ENCODE measurements at regions not wholly inside any gene's neighbourhood (a gene's known extent, or its start where the extent isn't known, plus 50 kb on each side); places are given as distances from the start of the nearest gene placed in this dataset.
"Not testable (repeated sequence)": the region's sequence is repeated elsewhere in the genome, so short reads cannot be mapped to it uniquely, and the experiment has no call there.

DNA sequence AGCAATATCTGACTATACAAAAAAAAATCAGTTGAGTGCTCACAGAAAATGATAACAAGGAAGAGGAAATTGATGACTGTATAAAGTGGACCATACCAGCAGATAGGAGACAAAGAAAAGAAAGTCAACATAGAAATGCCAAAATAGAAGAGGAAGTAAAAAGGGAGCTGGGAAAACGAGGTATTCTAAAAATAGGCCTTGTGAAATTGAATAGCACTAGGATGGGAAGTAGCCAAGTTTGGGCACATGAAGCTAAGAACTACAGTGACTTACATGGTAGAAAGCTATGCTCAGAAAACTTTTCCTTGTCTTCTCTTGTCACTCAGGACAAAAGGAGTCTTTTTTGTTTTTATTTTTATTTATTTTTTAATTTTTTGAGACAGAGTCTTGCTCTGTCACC lies 76.2 kb upstream of the APBB1IP start:
- TF ChIP-seq, protein P1, sequence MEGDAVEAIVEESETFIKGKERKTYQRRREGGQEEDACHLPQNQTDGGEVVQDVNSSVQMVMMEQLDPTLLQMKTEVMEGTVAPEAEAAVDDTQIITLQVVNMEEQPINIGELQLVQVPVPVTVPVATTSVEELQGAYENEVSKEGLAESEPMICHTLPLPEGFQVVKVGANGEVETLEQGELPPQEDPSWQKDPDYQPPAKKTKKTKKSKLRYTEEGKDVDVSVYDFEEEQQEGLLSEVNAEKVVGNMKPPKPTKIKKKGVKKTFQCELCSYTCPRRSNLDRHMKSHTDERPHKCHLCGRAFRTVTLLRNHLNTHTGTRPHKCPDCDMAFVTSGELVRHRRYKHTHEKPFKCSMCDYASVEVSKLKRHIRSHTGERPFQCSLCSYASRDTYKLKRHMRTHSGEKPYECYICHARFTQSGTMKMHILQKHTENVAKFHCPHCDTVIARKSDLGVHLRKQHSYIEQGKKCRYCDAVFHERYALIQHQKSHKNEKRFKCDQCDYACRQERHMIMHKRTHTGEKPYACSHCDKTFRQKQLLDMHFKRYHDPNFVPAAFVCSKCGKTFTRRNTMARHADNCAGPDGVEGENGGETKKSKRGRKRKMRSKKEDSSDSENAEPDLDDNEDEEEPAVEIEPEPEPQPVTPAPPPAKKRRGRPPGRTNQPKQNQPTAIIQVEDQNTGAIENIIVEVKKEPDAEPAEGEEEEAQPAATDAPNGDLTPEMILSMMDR (IDR thresholded peaks at IDR 0.05; ENCODE audit: unreplicated experiment): no peak
- Mint-ChIP-seq H3K9me3 (ENCODE audit: unreplicated experiment) (no peaks in the 10 kb centered on the region), H3K4me1 (ENCODE audit: unreplicated experiment) (no peaks in the 10 kb centered on the region), H3K27me3 (ENCODE audit: unreplicated experiment) (peaks cover 1% of the 10 kb centered on the region), H3K4me3 (ENCODE audit: unreplicated experiment) (no peak overlapping the region), H3K36me3 (ENCODE audit: low read depth, unreplicated experiment) (no peaks in the 10 kb centered on the region), H3K27ac (ENCODE audit: unreplicated experiment) (no peak overlapping the region)
- DNase-seq (ENCODE audit: low spot score): no peak

- peaks cover under 1% of the 10 kb centered on the region for H3K27me3 Mint-ChIP-seq (ENCODE audit: unreplicated experiment)
- H3K4me1 Mint-ChIP-seq (ENCODE audit: unreplicated experiment): no peaks in the 10 kb centered on the region
Measured at GRCh38 chr10:26365681-26366358, 72.3 kb upstream of the APBB1IP start.

GRCh38 chr10:26367035-26367434 lies 71.1 kb upstream of the APBB1IP start:
- not testable (repeated sequence) for DNase-seq (ENCODE audit: low spot score); H3K9me3 Mint-ChIP-seq (ENCODE audit: unreplicated experiment); H3K27ac Mint-ChIP-seq (ENCODE audit: unreplicated experiment); H3K27me3 Mint-ChIP-seq (ENCODE audit: unreplicated experiment); H3K4me1 Mint-ChIP-seq (ENCODE audit: unreplicated experiment); H3K4me3 Mint-ChIP-seq (ENCODE audit: unreplicated experiment); H3K36me3 Mint-ChIP-seq (ENCODE audit: low read depth, unreplicated experiment)

More at GRCh38 chr10:26365681-26366358, 72.3 kb upstream of the APBB1IP start:
- no peaks in the 10 kb centered on the region for H3K9me3 Mint-ChIP-seq (ENCODE audit: unreplicated experiment)
- H3K36me3 Mint-ChIP-seq (ENCODE audit: low read depth, unreplicated experiment): no peaks in the 10 kb centered on the region
- DNase-seq (ENCODE audit: low spot score): no peak
- no peak overlapping the region for H3K4me3 Mint-ChIP-seq (ENCODE audit: unreplicated experiment)
- TF ChIP-seq, protein P1 (IDR thresholded peaks at IDR 0.05; ENCODE audit: unreplicated experiment): no peak
- H3K27ac Mint-ChIP-seq (ENCODE audit: unreplicated experiment): no peak overlapping the region

DNA sequence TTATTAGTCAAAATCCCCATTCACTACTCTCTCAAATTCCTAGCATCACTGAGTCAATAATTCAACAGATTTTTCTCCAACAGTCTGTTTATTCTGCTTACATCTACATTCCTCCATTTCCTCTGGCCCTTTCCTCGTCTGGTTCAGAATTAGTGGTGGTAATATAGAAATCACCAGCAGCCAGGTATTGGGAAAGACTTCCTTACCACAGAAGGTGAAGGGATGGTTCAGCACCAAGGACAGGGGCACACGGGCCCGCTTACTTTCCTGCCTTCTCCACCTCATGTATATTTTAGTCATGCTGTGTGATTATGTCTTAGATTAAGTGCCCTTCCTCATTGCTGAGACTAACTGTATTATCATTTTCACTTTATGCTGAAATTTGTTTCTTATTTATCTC lies 70.4 kb upstream of the APBB1IP start:
- Mint-ChIP-seq H3K4me3 (ENCODE audit: unreplicated experiment) (no peak overlapping the region), H3K27ac (ENCODE audit: unreplicated experiment) (no peak overlapping the region), H3K9me3 (ENCODE audit: unreplicated experiment) (no peaks in the 10 kb centered on the region), H3K36me3 (ENCODE audit: low read depth, unreplicated experiment) (no peaks in the 10 kb centered on the region), H3K27me3 (ENCODE audit: unreplicated experiment) (no peaks in the 10 kb centered on the region), H3K4me1 (ENCODE audit: unreplicated experiment) (no peaks in the 10 kb centered on the region)
- DNase-seq (ENCODE audit: low spot score): peak; percentile 68
- TF ChIP-seq, protein P1 (IDR thresholded peaks at IDR 0.05; ENCODE audit: unreplicated experiment): no peak

DNA sequence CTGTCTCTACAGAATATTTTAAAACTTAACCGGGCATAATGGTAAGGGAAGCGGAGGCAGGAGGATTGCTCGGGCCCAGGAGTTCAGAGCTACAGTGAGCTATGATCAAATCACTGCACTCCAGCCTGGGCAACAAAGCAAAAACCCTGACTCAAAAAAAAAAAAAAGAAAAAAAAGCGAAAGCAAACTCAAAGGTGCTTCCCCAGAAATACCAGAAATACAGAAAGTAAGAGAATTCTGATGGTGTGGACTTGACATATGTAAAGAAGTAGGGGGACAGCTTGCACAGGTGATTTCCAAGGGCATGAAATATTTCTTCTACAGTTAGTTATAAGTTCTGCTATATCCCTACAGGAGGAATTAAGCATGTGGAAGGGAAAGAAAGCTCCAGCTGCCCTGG lies 69.7 kb upstream of the APBB1IP start:
- H3K27ac Mint-ChIP-seq (ENCODE audit: unreplicated experiment): no peak overlapping the region
- H3K4me3 Mint-ChIP-seq (ENCODE audit: unreplicated experiment): no peak overlapping the region
- H3K27me3 Mint-ChIP-seq (ENCODE audit: unreplicated experiment): no peaks in the 10 kb centered on the region
- DNase-seq (ENCODE audit: low spot score): no peak
- H3K4me1 Mint-ChIP-seq (ENCODE audit: unreplicated experiment): no peaks in the 10 kb centered on the region
- H3K9me3 Mint-ChIP-seq (ENCODE audit: unreplicated experiment): no peaks in the 10 kb centered on the region
- TF ChIP-seq, protein P1 (IDR thresholded peaks at IDR 0.05; ENCODE audit: unreplicated experiment): no peak
- H3K36me3 Mint-ChIP-seq (ENCODE audit: low read depth, unreplicated experiment): no peaks in the 10 kb centered on the region
